ENCODE measurements at regions not wholly inside any gene's neighbourhood (a gene's known extent, or its start where the extent isn't known, plus 50 kb on each side); places are given as distances from the start of the nearest gene placed in this dataset.

- no peaks in the 10 kb centered on the region for H3K27me3 ChIP-seq
- no peak overlapping the region for H3K4me3 ChIP-seq (replicated peaks in 1 of 3)
- 67 to 85% methylated on average over 5 of the region's 5 CpGs for WGBS, 2 donors
- no peaks in the 10 kb centered on the region for H3K36me3 ChIP-seq
- DNase-seq, result no peak
- intact Hi-C loops (cut with DNase I), result no loop called here
- no peaks in the 10 kb centered on the region for H3K9me3 ChIP-seq
- TF ChIP-seq, protein P1, sequence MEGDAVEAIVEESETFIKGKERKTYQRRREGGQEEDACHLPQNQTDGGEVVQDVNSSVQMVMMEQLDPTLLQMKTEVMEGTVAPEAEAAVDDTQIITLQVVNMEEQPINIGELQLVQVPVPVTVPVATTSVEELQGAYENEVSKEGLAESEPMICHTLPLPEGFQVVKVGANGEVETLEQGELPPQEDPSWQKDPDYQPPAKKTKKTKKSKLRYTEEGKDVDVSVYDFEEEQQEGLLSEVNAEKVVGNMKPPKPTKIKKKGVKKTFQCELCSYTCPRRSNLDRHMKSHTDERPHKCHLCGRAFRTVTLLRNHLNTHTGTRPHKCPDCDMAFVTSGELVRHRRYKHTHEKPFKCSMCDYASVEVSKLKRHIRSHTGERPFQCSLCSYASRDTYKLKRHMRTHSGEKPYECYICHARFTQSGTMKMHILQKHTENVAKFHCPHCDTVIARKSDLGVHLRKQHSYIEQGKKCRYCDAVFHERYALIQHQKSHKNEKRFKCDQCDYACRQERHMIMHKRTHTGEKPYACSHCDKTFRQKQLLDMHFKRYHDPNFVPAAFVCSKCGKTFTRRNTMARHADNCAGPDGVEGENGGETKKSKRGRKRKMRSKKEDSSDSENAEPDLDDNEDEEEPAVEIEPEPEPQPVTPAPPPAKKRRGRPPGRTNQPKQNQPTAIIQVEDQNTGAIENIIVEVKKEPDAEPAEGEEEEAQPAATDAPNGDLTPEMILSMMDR (IDR thresholded peaks at IDR 0.05), result no peak
- TF ChIP-seq POLR2A (IDR thresholded peaks at IDR 0.05), result no peak
- H3K27ac ChIP-seq, result no peak overlapping the region
- H3K4me1 ChIP-seq, result no peaks in the 10 kb centered on the region
Measured at GRCh38 chr4:116531870-116532269, 553.5 kb downstream of the TRAM1L1 start.

GRCh38 chr4:116531026-116531425, 554.4 kb downstream of the TRAM1L1 start:
- no peaks in the 10 kb centered on the region for H3K4me1 ChIP-seq
- WGBS, 2 donors, result 82% methylated on average over 3 of the region's 3 CpGs
- intact Hi-C loops (cut with DNase I), result no loop called here

GRCh38 chr4:116530048-116530447, 555.3 kb downstream of the TRAM1L1 start:
- no peak for DNase-seq
- H3K4me3 ChIP-seq (replicated peaks in 1 of 3), result no peak overlapping the region
- WGBS, 2 donors, result 62 to 68% methylated on average over 2 of the region's 2 CpGs
- H3K36me3 ChIP-seq, result no peaks in the 10 kb centered on the region
- TF ChIP-seq POLR2A (IDR thresholded peaks at IDR 0.05), result no peak
- TF ChIP-seq, protein P1 (IDR thresholded peaks at IDR 0.05), result no peak
- intact Hi-C loops (cut with DNase I), result no loop called here
- no peaks in the 10 kb centered on the region for H3K27me3 ChIP-seq
- H3K9me3 ChIP-seq, result no peaks in the 10 kb centered on the region
- H3K4me1 ChIP-seq, result no peaks in the 10 kb centered on the region
- H3K27ac ChIP-seq, result no peak overlapping the region

More at GRCh38 chr4:116531026-116531425, 554.4 kb downstream of the TRAM1L1 start:
- DNase-seq, result no peak
- H3K27me3 ChIP-seq, result no peaks in the 10 kb centered on the region
- no peaks in the 10 kb centered on the region for H3K9me3 ChIP-seq
- H3K27ac ChIP-seq, result no peak overlapping the region
- H3K4me3 ChIP-seq (replicated peaks in 1 of 3), result no peak overlapping the region
- no peaks in the 10 kb centered on the region for H3K36me3 ChIP-seq
- TF ChIP-seq POLR2A (IDR thresholded peaks at IDR 0.05), result no peak
- TF ChIP-seq, protein P1 (IDR thresholded peaks at IDR 0.05), result no peak

DNA sequence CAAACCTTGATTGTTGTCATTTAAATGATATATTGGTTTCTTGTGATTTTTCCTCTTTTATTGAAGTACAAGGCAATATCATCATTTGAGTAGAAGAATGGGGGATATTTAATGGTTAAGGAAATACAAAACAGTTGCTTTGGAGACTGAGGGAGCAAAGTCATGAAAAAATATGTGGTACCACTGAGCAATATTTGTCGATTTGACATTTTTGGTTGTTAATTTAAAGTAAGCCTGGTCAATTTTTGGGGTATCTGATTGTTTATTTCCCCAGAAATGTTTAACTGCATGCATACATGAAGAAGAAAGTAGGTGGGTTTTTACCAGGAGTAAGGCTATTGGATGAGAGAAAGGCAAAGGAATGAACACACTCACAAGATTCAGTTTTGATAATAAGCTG, 556.2 kb downstream of the TRAM1L1 start:
- no peaks in the 10 kb centered on the region for H3K9me3 ChIP-seq
- intact Hi-C loops (cut with DNase I), result no loop called here
- TF ChIP-seq POLR2A (IDR thresholded peaks at IDR 0.05), result no peak
- TF ChIP-seq, protein P1 (IDR thresholded peaks at IDR 0.05), result no peak
- H3K27ac ChIP-seq, result no peak overlapping the region
- H3K36me3 ChIP-seq, result no peaks in the 10 kb centered on the region
- H3K4me1 ChIP-seq, result no peaks in the 10 kb centered on the region
- no peaks in the 10 kb centered on the region for H3K27me3 ChIP-seq
- 89 to 93% methylated on average over 1 of the region's 1 CpG for WGBS, 2 donors
- no peak for DNase-seq
- no peak overlapping the region for H3K4me3 ChIP-seq (replicated peaks in 1 of 3)

GRCh38 chr4:116522922-116523321, 562.5 kb downstream of the TRAM1L1 start:
- TF ChIP-seq, protein P1 (IDR thresholded peaks at IDR 0.05), result no peak
- TF ChIP-seq POLR2A (IDR thresholded peaks at IDR 0.05), result no peak
- H3K9me3 ChIP-seq, result no peaks in the 10 kb centered on the region
- no peaks in the 10 kb centered on the region for H3K27me3 ChIP-seq
- no peak overlapping the region for H3K4me3 ChIP-seq (replicated peaks in 1 of 3)
- H3K36me3 ChIP-seq, result no peaks in the 10 kb centered on the region
- intact Hi-C loops (cut with DNase I), result no loop called here
- H3K27ac ChIP-seq, result no peak overlapping the region
- no peaks in the 10 kb centered on the region for H3K4me1 ChIP-seq
- DNase-seq, result no peak
